ENCODE measurements at regions not wholly inside any gene's neighbourhood (a gene's known extent, or its start where the extent isn't known, plus 50 kb on each side); places are given as distances from the start of the nearest gene placed in this dataset.
"Not testable (repeated sequence)": the region's sequence is repeated elsewhere in the genome, so short reads cannot be mapped to it uniquely, and the experiment has no call there.

GRCh38 chr4:23972805-23973204 is 83.0 kb upstream of the PPARGC1A start:
- in situ Hi-C loops (cut with HindIII; ENCODE audit: low sequenced_read_pairs): no loop called here

- in situ Hi-C loops (cut with HindIII; ENCODE audit: low sequenced_read_pairs): no loop called here
Measured at GRCh38 chr4:23972187-23972586, 82.3 kb upstream of the PPARGC1A start.

GRCh38 chr4:23970201-23970850 is 80.5 kb upstream of the PPARGC1A start:
- in situ Hi-C loops (cut with HindIII; ENCODE audit: low sequenced_read_pairs): no loop called here

GRCh38 chr4:23969635-23970145 is 79.8 kb upstream of the PPARGC1A start:
- in situ Hi-C loops (cut with HindIII; ENCODE audit: low sequenced_read_pairs): loop anchor here (5.0 kb wide), 1 partner anchor 43 kb away; no protein-coding TSS in a partner anchor

GRCh38 chr4:23967281-23967680 is 77.4 kb upstream of the PPARGC1A start:
- in situ Hi-C loops (cut with HindIII; ENCODE audit: low sequenced_read_pairs): loop anchor here (5.0 kb wide), 1 partner anchor 45 kb away; no protein-coding TSS in a partner anchor

GRCh38 chr4:23966725-23967124 is 76.9 kb upstream of the PPARGC1A start:
- in situ Hi-C loops (cut with HindIII; ENCODE audit: low sequenced_read_pairs): loop anchor here (5.0 kb wide), 1 partner anchor 46 kb away; no protein-coding TSS in a partner anchor

GRCh38 chr4:23962462-23962861 is 72.6 kb upstream of the PPARGC1A start:
- in situ Hi-C loops (cut with HindIII; ENCODE audit: low sequenced_read_pairs): no loop called here

- in situ Hi-C loops (cut with HindIII; ENCODE audit: low sequenced_read_pairs): not testable (repeated sequence)
Measured at GRCh38 chr4:23961395-23961794, 71.5 kb upstream of the PPARGC1A start.

- in situ Hi-C loops (cut with HindIII; ENCODE audit: low sequenced_read_pairs): no loop called here
Measured at GRCh38 chr4:23959396-23960148, 69.7 kb upstream of the PPARGC1A start.

GRCh38 chr4:23958749-23959148 is 68.9 kb upstream of the PPARGC1A start:
- in situ Hi-C loops (cut with HindIII; ENCODE audit: low sequenced_read_pairs): no loop called here

- in situ Hi-C loops (cut with HindIII; ENCODE audit: low sequenced_read_pairs): no loop called here
Measured at GRCh38 chr4:23957465-23957864, 67.6 kb upstream of the PPARGC1A start.

- in situ Hi-C loops (cut with HindIII; ENCODE audit: low sequenced_read_pairs): no loop called here
Measured at GRCh38 chr4:23956601-23957364, 66.9 kb upstream of the PPARGC1A start.

GRCh38 chr4:23952258-23952657 is 62.4 kb upstream of the PPARGC1A start:
- in situ Hi-C loops (cut with HindIII; ENCODE audit: low sequenced_read_pairs): no loop called here

- in situ Hi-C loops (cut with HindIII; ENCODE audit: low sequenced_read_pairs): no loop called here
Measured at GRCh38 chr4:23947826-23948225, 58.0 kb upstream of the PPARGC1A start.

- in situ Hi-C loops (cut with HindIII; ENCODE audit: low sequenced_read_pairs): no loop called here
Measured at GRCh38 chr4:23946299-23946698, 56.5 kb upstream of the PPARGC1A start.

- in situ Hi-C loops (cut with HindIII; ENCODE audit: low sequenced_read_pairs): no loop called here
Measured at GRCh38 chr4:23945451-23946017, 55.7 kb upstream of the PPARGC1A start.

GRCh38 chr4:23944556-23944955 is 54.7 kb upstream of the PPARGC1A start:
- in situ Hi-C loops (cut with HindIII; ENCODE audit: low sequenced_read_pairs): not testable (repeated sequence)

GRCh38 chr4:23943478-23943877 is 53.6 kb upstream of the PPARGC1A start:
- in situ Hi-C loops (cut with HindIII; ENCODE audit: low sequenced_read_pairs): no loop called here

- in situ Hi-C loops (cut with HindIII; ENCODE audit: low sequenced_read_pairs): no loop called here
Measured at GRCh38 chr4:23942471-23942870, 52.6 kb upstream of the PPARGC1A start.
